Esophagus squamous epithelium (tissue), 4 donors: ENCODE measurements at regions not wholly inside any gene's neighbourhood (a gene's known extent, or its start where the extent isn't known, plus 50 kb on each side); places are given as distances from the start of the nearest gene placed in this dataset.

Experiments
- CTCF ChIP-seq, 6 experiments: fragments of 450-650 bp in 4 of 6; fragments of 200-600 bp in 2 of 6; sonication (generic) in 2 of 6; IDR thresholded peaks; one replicate each; pipeline ENCODE4 v1.5.1; 2016 to 2019; ENCODE audit warnings: antibody characterized with exemption in 6 of 6, mild to moderate bottlenecking in 4 of 6, moderate library complexity in 4 of 6
- POLR2A ChIP-seq, 4 donors: fragments of 450-650 bp; IDR thresholded peaks; one replicate each; pipeline ENCODE4 v1.6.1; 2017; ENCODE audit warnings: antibody characterized with exemption in 4 of 4, mild to moderate bottlenecking in 4 of 4, moderate library complexity in 3 of 4

- no peak for TF ChIP-seq CTCF (IDR thresholded peaks at IDR 0.05)
- TF ChIP-seq POLR2A (IDR thresholded peaks at IDR 0.05), result no peak
Measured at GRCh38 chr5:108467563-108467962, 85.7 kb upstream of the FBXL17 start.
